DOHH2 (cell line): ENCODE measurements at regions not wholly inside any gene's neighbourhood (a gene's known extent, or its start where the extent isn't known, plus 50 kb on each side); places are given as distances from the start of the nearest gene placed in this dataset.

Experiments
- H3F3A ChIP-seq: fragments of 200-600 bp; sonication (generic), shearing (Covaris generic); 2 replicates; pipeline ENCODE4 v1.6.0; 2016; ENCODE audit warnings: antibody characterized with exemption, mild to moderate bottlenecking; ENCODE audit not compliant: control insufficient read depth, insufficient read depth
- H3K27ac ChIP-seq: fragments of 200-600 bp; sonication (generic); 2 replicates; pipeline ENCODE4 v1.5.1; 2014; ENCODE audit warnings: low read depth, mild to moderate bottlenecking, low read length, moderate library complexity
- H3K27me3 ChIP-seq: fragments of 200-600 bp; sonication (generic); 2 replicates; pipeline ENCODE4 v1.6.1; 2014; ENCODE audit warnings: mild to moderate bottlenecking, low read length, mixed read lengths; ENCODE audit not compliant: control insufficient read depth
- H3K36me3 ChIP-seq: fragments of 200-600 bp; sonication (generic); 2 replicates; pipeline ENCODE4 v1.6.1; 2014; ENCODE audit warnings: mild to moderate bottlenecking, low read length, moderate library complexity, mixed read lengths; ENCODE audit not compliant: control insufficient read depth
- H3K4me1 ChIP-seq: fragments of 200-600 bp; sonication (generic); 2 replicates; pipeline ENCODE4 v1.6.1; 2014; ENCODE audit warnings: mild to moderate bottlenecking, low read length, mixed read lengths; ENCODE audit not compliant: control insufficient read depth
- H3K4me2 ChIP-seq: fragments of 200-600 bp; sonication (generic); 2 replicates; pipeline ENCODE4 v1.6.0; 2014; ENCODE audit warnings: mild to moderate bottlenecking, low read length, moderate library complexity
- H3K4me3 ChIP-seq: fragments of 200-600 bp; sonication (generic); 2 replicates; pipeline ENCODE4 v1.5.1; 2014; ENCODE audit warnings: mild to moderate bottlenecking, low read length, mixed read lengths
- H3K79me2 ChIP-seq: fragments of 200-600 bp; sonication (generic); 2 replicates; pipeline ENCODE4 v1.6.1; 2014; ENCODE audit warnings: mild to moderate bottlenecking, low read length, mixed read lengths; ENCODE audit not compliant: control insufficient read depth
- H3K9me2 ChIP-seq: fragments of 200-600 bp; sonication (generic); replicated peaks from 2 replicates; pipeline ENCODE4 v1.6.1; 2014; ENCODE audit warnings: mild to moderate bottlenecking, low read length, mixed read lengths; ENCODE audit not compliant: control insufficient read depth
- H3K9me3 ChIP-seq: fragments of 200-600 bp; sonication (generic); 2 replicates; pipeline ENCODE4 v1.6.1; 2014; ENCODE audit warnings: antibody characterized with exemption, low read length, mixed read lengths; ENCODE audit not compliant: control insufficient read depth, insufficient read depth
- H4K20me1 ChIP-seq: fragments of 200-600 bp; sonication (generic); 2 replicates; pipeline ENCODE4 v1.6.0; 2014; ENCODE audit warnings: low read depth, mild to moderate bottlenecking, antibody characterized with exemption, low read length, moderate library complexity; ENCODE audit not compliant: control insufficient read depth, insufficient read depth
- CTCF ChIP-seq: fragments of 200-600 bp; sonication (generic); IDR thresholded peaks from one replicate; pipeline ENCODE4 v1.5.1; 2014; ENCODE audit warnings: antibody characterized with exemption, mild to moderate bottlenecking, low read depth, low read length; ENCODE audit not compliant: poor library complexity, severe bottlenecking
- EZH2phosphoT487 ChIP-seq: fragments of 200-600 bp; sonication (generic); IDR thresholded peaks from 2 replicates; pipeline ENCODE4 v1.6.1; 2017; ENCODE audit warnings: borderline replicate concordance, mild to moderate bottlenecking, antibody characterized with exemption, low read length, moderate library complexity, mixed read lengths

- H3K36me3 ChIP-seq, result no peaks in the 10 kb centered on the region
- TF ChIP-seq EZH2phosphoT487 (no peak), CTCF (no peak)
- H3K79me2 ChIP-seq, result no peaks in the 10 kb centered on the region
- no peaks in the 10 kb centered on the region for H3K9me2 ChIP-seq
- no peaks in the 10 kb centered on the region for H3K9me3 ChIP-seq
- no peak overlapping the region for H3K4me2 ChIP-seq
- H3K27ac ChIP-seq, result no peak overlapping the region
- H4K20me1 ChIP-seq, result no peaks in the 10 kb centered on the region
- no peaks in the 10 kb centered on the region for H3K27me3 ChIP-seq
- H3K4me1 ChIP-seq, result no peaks in the 10 kb centered on the region; the same call in 1 of the 2 replicates
- H3F3A ChIP-seq, result no peaks in the 10 kb centered on the region
- H3K4me3 ChIP-seq, result no peak overlapping the region
Observed at GRCh38 chr5:125698420-125698819, 724.8 kb upstream of the GRAMD2B start.

- no peaks in the 10 kb centered on the region for H3K27me3 ChIP-seq
- no peaks in the 10 kb centered on the region for H3K9me3 ChIP-seq
- H3K4me2 ChIP-seq, result no peak overlapping the region
- H3K36me3 ChIP-seq, result no peaks in the 10 kb centered on the region
- TF ChIP-seq CTCF, result no peak
- no peak for TF ChIP-seq EZH2phosphoT487
- H3K79me2 ChIP-seq, result no peaks in the 10 kb centered on the region
- no peak overlapping the region for H3K4me3 ChIP-seq
- H4K20me1 ChIP-seq, result no peaks in the 10 kb centered on the region
- no peaks in the 10 kb centered on the region; the same call in 1 of the 2 replicates for H3K4me1 ChIP-seq
- no peaks in the 10 kb centered on the region for H3K9me2 ChIP-seq
- H3F3A ChIP-seq, result no peaks in the 10 kb centered on the region
- H3K27ac ChIP-seq, result no peak overlapping the region
Observed at GRCh38 chr5:125699860-125700259, 723.3 kb upstream of the GRAMD2B start.

GRCh38 chr5:125700380-125700861 lies 722.8 kb upstream of the GRAMD2B start:
- H3K4me2 ChIP-seq, result no peak overlapping the region
- no peaks in the 10 kb centered on the region for H3K27me3 ChIP-seq
- no peaks in the 10 kb centered on the region for H3K36me3 ChIP-seq
- no peak for TF ChIP-seq CTCF
- TF ChIP-seq EZH2phosphoT487, result no peak
- H4K20me1 ChIP-seq, result no peaks in the 10 kb centered on the region
- no peaks in the 10 kb centered on the region for H3F3A ChIP-seq
- H3K4me1 ChIP-seq, result no peaks in the 10 kb centered on the region
- no peak overlapping the region for H3K27ac ChIP-seq
- no peak overlapping the region for H3K4me3 ChIP-seq
- H3K9me3 ChIP-seq, result no peaks in the 10 kb centered on the region
- H3K9me2 ChIP-seq, result no peaks in the 10 kb centered on the region
- H3K79me2 ChIP-seq, result no peaks in the 10 kb centered on the region
